CD8-positive, alpha-beta memory T cell (primary cell): ENCODE measurements at regions not wholly inside any gene's neighbourhood (a gene's known extent, or its start where the extent isn't known, plus 50 kb on each side); places are given as distances from the start of the nearest gene placed in this dataset.

ENCODE experiments used
- CTCF ChIA-PET: fragments of 350-600 bp; sonication (Branson Sonifier 250); formaldehyde crosslinking; loops from one replicate; lab custom pipeline; 2021; ENCODE audit warnings: antibody characterized with exemption; lab: Charles Lee
- POLR2A ChIA-PET: fragments of 350-600 bp; sonication (Branson Sonifier 250); formaldehyde crosslinking; loops from one replicate; lab custom pipeline; 2021; ENCODE audit warnings: antibody characterized with exemption; lab: Charles Lee
- DNase-seq, 5 donors: peaks; one replicate each; pipeline versions ENCODE4 v3.0.0 to v3.0.0-alpha.2; 2020 to 2022; ENCODE audit warnings: mixed read lengths in 1 of 5
- H3K27ac ChIP-seq: one replicate; pipeline ENCODE4 v1.7.0; 2013; ENCODE audit warnings: low read depth, mild to moderate bottlenecking, low read length, moderate library complexity
- H3K27me3 ChIP-seq: 2 replicates; pipeline ENCODE4 v1.7.0; 2013; ENCODE audit warnings: low read length, mild to moderate bottlenecking; ENCODE audit not compliant: insufficient read depth, poor library complexity, severe bottlenecking
- H3K36me3 ChIP-seq: 2 replicates; pipeline ENCODE4 v1.7.0; 2013; ENCODE audit warnings: mild to moderate bottlenecking, low read length, moderate library complexity; ENCODE audit not compliant: insufficient read depth
- H3K4me1 ChIP-seq: 2 replicates; pipeline ENCODE4 v1.7.0; 2013; ENCODE audit warnings: mild to moderate bottlenecking, low read length, moderate library complexity; ENCODE audit not compliant: insufficient read depth
- H3K4me3 ChIP-seq: 2 replicates; pipeline ENCODE4 v1.7.0; 2013; ENCODE audit warnings: mild to moderate bottlenecking, low read length
- H3K9me3 ChIP-seq: 2 replicates; pipeline ENCODE4 v1.7.0; 2013; ENCODE audit warnings: mild to moderate bottlenecking, low read length
- H3K27ac Mint-ChIP-seq, 8 donors: one replicate each; pipeline ENCODE4 v1.8.0; 2020 to 2021; ENCODE audit warnings: mixed read lengths in 8 of 8, mild to moderate bottlenecking in 6 of 8, inconsistent platforms in 3 of 8, moderate library complexity in 3 of 8
- H3K27me3 Mint-ChIP-seq, 2 donors: one replicate each; pipeline ENCODE4 v1.8.0; 2020 to 2021; ENCODE audit warnings: mixed read lengths in 2 of 2, mild to moderate bottlenecking in 1 of 2, moderate library complexity in 1 of 2
- H3K36me3 Mint-ChIP-seq, 3 donors: one replicate each; pipeline ENCODE4 v1.8.0; 2020 to 2021; ENCODE audit warnings: mixed read lengths in 3 of 3, inconsistent platforms in 1 of 3, mild to moderate bottlenecking in 1 of 3
- H3K4me1 Mint-ChIP-seq, 3 donors: one replicate each; pipeline ENCODE4 v1.8.0; 2020 to 2021; ENCODE audit warnings: mixed read lengths in 3 of 3, inconsistent platforms in 1 of 3, mild to moderate bottlenecking in 1 of 3
- H3K4me3 Mint-ChIP-seq, 7 donors: one replicate each; pipeline ENCODE4 v1.8.0; 2020 to 2021; ENCODE audit warnings: mixed read lengths in 7 of 7, mild to moderate bottlenecking in 6 of 7, moderate library complexity in 4 of 7, inconsistent platforms in 2 of 7
- H3K9me3 Mint-ChIP-seq, 5 donors: one replicate each; pipeline ENCODE4 v1.8.0; 2020 to 2022; ENCODE audit warnings: mixed read lengths in 5 of 5, mild to moderate bottlenecking in 3 of 5, moderate library complexity in 2 of 5, inconsistent platforms in 1 of 5

GRCh38 chr18:76307293-76307690 is 187.8 kb downstream of the ZNF516 start:
- Mint-ChIP-seq H3K9me3 (peaks cover 0 to 2% (median 0%) of the 10 kb centered on the region in 5 donors), H3K27ac (no peak overlapping the region), H3K4me3 (no peak overlapping the region), H3K4me1 (no peaks in the 10 kb centered on the region), H3K27me3 (peaks cover 2 to 7% of the 10 kb centered on the region in 2 donors), H3K36me3 (peaks cover 0 to 2% (median 0%) of the 10 kb centered on the region in 3 donors)
- CTCF ChIA-PET = no interaction called here
- Histone ChIP-seq H3K4me1 (no peaks in the 10 kb centered on the region), H3K9me3 (no peaks in the 10 kb centered on the region), H3K4me3 (no peak overlapping the region), H3K27ac (no peak overlapping the region), H3K36me3 (no peaks in the 10 kb centered on the region), H3K27me3 (no peaks in the 10 kb centered on the region)
- DNase-seq = no peak
- POLR2A ChIA-PET = no interaction called here

GRCh38 chr18:76306685-76307292 is 188.3 kb downstream of the ZNF516 start:
- POLR2A ChIA-PET = no interaction called here

GRCh38 chr18:76285866-76286265 is 209.2 kb downstream of the ZNF516 start:
- Mint-ChIP-seq H3K27ac (no peak overlapping the region), H3K9me3 (peaks cover 7 to 17% (median 12%) of the 10 kb centered on the region in 5 donors), H3K4me3 (no peak overlapping the region), H3K36me3 (peaks cover 0 to 3% (median 2%) of the 10 kb centered on the region in 3 donors), H3K4me1 (no peaks in the 10 kb centered on the region), H3K27me3 (peaks cover 8 to 21% of the 10 kb centered on the region in 2 donors)
- no peaks in the 10 kb centered on the region for H3K9me3 ChIP-seq
- no peaks in the 10 kb centered on the region for H3K27me3 ChIP-seq
- no peak for DNase-seq
- H3K4me1 ChIP-seq = no peaks in the 10 kb centered on the region
- ChIA-PET POLR2A (no interaction called here), CTCF (no interaction called here)
- H3K27ac ChIP-seq = no peak overlapping the region
- H3K36me3 ChIP-seq = no peaks in the 10 kb centered on the region
- H3K4me3 ChIP-seq = no peak overlapping the region

More at GRCh38 chr18:76306685-76307292, 188.3 kb downstream of the ZNF516 start:
- H3K4me1 ChIP-seq = no peaks in the 10 kb centered on the region
- Mint-ChIP-seq H3K4me1 (no peaks in the 10 kb centered on the region), H3K27ac (no peak overlapping the region), H3K4me3 (no peak overlapping the region), H3K9me3 (peaks cover 0 to 2% (median 0%) of the 10 kb centered on the region in 5 donors), H3K27me3 (peaks cover 2 to 4% of the 10 kb centered on the region in 2 donors), H3K36me3 (peaks cover 0 to 2% (median 0%) of the 10 kb centered on the region in 3 donors)
- H3K9me3 ChIP-seq = no peaks in the 10 kb centered on the region
- H3K27ac ChIP-seq = no peak overlapping the region
- H3K36me3 ChIP-seq = no peaks in the 10 kb centered on the region
- no peaks in the 10 kb centered on the region for H3K27me3 ChIP-seq
- CTCF ChIA-PET = no interaction called here
- no peak for DNase-seq
- H3K4me3 ChIP-seq = no peak overlapping the region

GRCh38 chr18:76281565-76281964 is 213.5 kb downstream of the ZNF516 start:
- H3K27ac Mint-ChIP-seq = no peak overlapping the region
- H3K4me3 Mint-ChIP-seq = no peak overlapping the region
- Histone ChIP-seq H3K4me1 (no peaks in the 10 kb centered on the region), H3K27ac (no peak overlapping the region), H3K27me3 (no peaks in the 10 kb centered on the region), H3K36me3 (no peaks in the 10 kb centered on the region), H3K9me3 (no peaks in the 10 kb centered on the region), H3K4me3 (no peak overlapping the region)
- ChIA-PET CTCF (no interaction called here), POLR2A (no interaction called here)
- no peak for DNase-seq
- H3K4me1 Mint-ChIP-seq = no peaks in the 10 kb centered on the region
- peaks cover 0 to 3% (median 2%) of the 10 kb centered on the region in 3 donors for H3K36me3 Mint-ChIP-seq
- peaks cover 0 to 11% (median 5%) of the 10 kb centered on the region in 5 donors for H3K9me3 Mint-ChIP-seq
- H3K27me3 Mint-ChIP-seq = peaks cover 9 to 20% of the 10 kb centered on the region in 2 donors

GRCh38 chr18:76277801-76278200 is 217.2 kb downstream of the ZNF516 start:
- Mint-ChIP-seq H3K27ac (no peak overlapping the region), H3K4me1 (no peaks in the 10 kb centered on the region)
- CTCF ChIA-PET = no interaction called here

GRCh38 chr18:76275727-76276313 is 219.2 kb downstream of the ZNF516 start:
- H3K9me3 ChIP-seq = no peaks in the 10 kb centered on the region
- ChIA-PET CTCF (no interaction called here), POLR2A (no interaction called here)
- no peaks in the 10 kb centered on the region for H3K36me3 Mint-ChIP-seq
- H3K4me1 ChIP-seq = no peaks in the 10 kb centered on the region
- H3K27ac ChIP-seq = no peak overlapping the region
- H3K9me3 Mint-ChIP-seq = peaks cover 0 to 2% (median 0%) of the 10 kb centered on the region in 5 donors
- H3K27me3 Mint-ChIP-seq = peaks cover 0 to 1% of the 10 kb centered on the region in 2 donors
- no peak overlapping the region for H3K4me3 ChIP-seq
- H3K4me1 Mint-ChIP-seq = no peaks in the 10 kb centered on the region
- H3K27me3 ChIP-seq = no peaks in the 10 kb centered on the region
- no peak overlapping the region for H3K27ac Mint-ChIP-seq
- no peak overlapping the region for H3K4me3 Mint-ChIP-seq
- H3K36me3 ChIP-seq = no peaks in the 10 kb centered on the region
- no peak for DNase-seq

More at GRCh38 chr18:76277801-76278200, 217.2 kb downstream of the ZNF516 start:
- no peak overlapping the region for H3K4me3 Mint-ChIP-seq
- DNase-seq = no peak
- no peaks in the 10 kb centered on the region for H3K27me3 ChIP-seq
- H3K9me3 Mint-ChIP-seq = peaks cover 0 to 2% (median 0%) of the 10 kb centered on the region in 5 donors
- peaks cover 0 to 1% of the 10 kb centered on the region in 2 donors for H3K27me3 Mint-ChIP-seq
- POLR2A ChIA-PET = no interaction called here
- no peaks in the 10 kb centered on the region for H3K36me3 Mint-ChIP-seq
- H3K27ac ChIP-seq = no peak overlapping the region
- H3K4me1 ChIP-seq = no peaks in the 10 kb centered on the region
- H3K36me3 ChIP-seq = no peaks in the 10 kb centered on the region
- H3K4me3 ChIP-seq = no peak overlapping the region
- H3K9me3 ChIP-seq = no peaks in the 10 kb centered on the region

- Mint-ChIP-seq H3K4me3 (no peak overlapping the region), H3K9me3 (peaks cover 0 to 2% (median 0%) of the 10 kb centered on the region in 5 donors), H3K4me1 (no peaks in the 10 kb centered on the region), H3K36me3 (no peaks in the 10 kb centered on the region), H3K27ac (no peak overlapping the region), H3K27me3 (peaks cover 0 to 6% of the 10 kb centered on the region in 2 donors)
- ChIA-PET CTCF (no interaction called here), POLR2A (no interaction called here)
- no peaks in the 10 kb centered on the region for H3K4me1 ChIP-seq
- no peaks in the 10 kb centered on the region for H3K36me3 ChIP-seq
- no peaks in the 10 kb centered on the region for H3K9me3 ChIP-seq
- DNase-seq = no peak
- H3K27me3 ChIP-seq = no peaks in the 10 kb centered on the region
- H3K27ac ChIP-seq = no peak overlapping the region
- no peak overlapping the region for H3K4me3 ChIP-seq
Measured at GRCh38 chr18:76274468-76275289, 220.4 kb downstream of the ZNF516 start.

- Mint-ChIP-seq H3K9me3 (peaks cover 0 to 2% (median 0%) of the 10 kb centered on the region in 5 donors), H3K4me3 (no peak overlapping the region), H3K36me3 (no peaks in the 10 kb centered on the region), H3K27me3 (peaks cover 0 to 6% of the 10 kb centered on the region in 2 donors), H3K4me1 (no peaks in the 10 kb centered on the region), H3K27ac (no peak overlapping the region)
- no peaks in the 10 kb centered on the region for H3K9me3 ChIP-seq
- DNase-seq = no peak
- no peaks in the 10 kb centered on the region for H3K36me3 ChIP-seq
- ChIA-PET CTCF (no interaction called here), POLR2A (no interaction called here)
- H3K4me1 ChIP-seq = no peaks in the 10 kb centered on the region
- no peak overlapping the region for H3K27ac ChIP-seq
- no peak overlapping the region for H3K4me3 ChIP-seq
- no peaks in the 10 kb centered on the region for H3K27me3 ChIP-seq
Measured at GRCh38 chr18:76273956-76274355, 221.1 kb downstream of the ZNF516 start.
